SK-N-MC (cell line): ENCODE measurements at regions not wholly inside any gene's neighbourhood (a gene's known extent, or its start where the extent isn't known, plus 50 kb on each side); places are given as distances from the start of the nearest gene placed in this dataset.

ENCODE experiments used
- DNase-seq: peaks from one replicate; pipeline ENCODE4 v3.0.0-alpha.2; 2011; ENCODE audit warnings: low read depth, low spot score
- H3K27ac ChIP-seq: fragments of 200-600 bp; sonication (generic); 2 replicates; pipeline ENCODE4 v1.5.1; 2016; ENCODE audit warnings: mixed run types
- H3K36me3 ChIP-seq: fragments of 200-600 bp; sonication (generic); 2 replicates; pipeline ENCODE4 v1.6.1; 2017; ENCODE audit warnings: antibody characterized with exemption, low read length, mixed read lengths; ENCODE audit not compliant: insufficient read depth
- H3K4me3 ChIP-seq: fragments of 200-600 bp; sonication (generic); 2 replicates; pipeline ENCODE4 v1.5.1; 2016
- H3K9ac ChIP-seq: fragments of 200-600 bp; sonication (generic); 2 replicates; pipeline ENCODE4 v1.8.0; 2017; ENCODE audit warnings: mixed run types, mixed read lengths; ENCODE audit not compliant: insufficient read length
- H3K9me3 ChIP-seq: fragments of 200-600 bp; sonication (generic); 2 replicates; pipeline ENCODE4 v1.6.1; 2017; ENCODE audit warnings: low read depth, mild to moderate bottlenecking, antibody characterized with exemption, low read length, moderate library complexity, mixed read lengths
- EZH2 ChIP-seq: fragments of 200-600 bp; sonication (generic); IDR thresholded peaks from one replicate; pipeline ENCODE4 v1.6.1; 2017; ENCODE audit warnings: antibody characterized with exemption
- FOXP2 ChIP-seq: optimal IDR thresholded peaks from 2 replicates; pipeline ENCODE3; 2011; ENCODE audit warnings: mild to moderate bottlenecking, moderate library complexity; ENCODE audit not compliant: insufficient read depth; ENCODE audit errors: extremely low read length, control extremely low read depth
- POLR2AphosphoS5 ChIP-seq: IDR thresholded peaks from 2 replicates; pipeline ENCODE4 v1.6.1; 2012; ENCODE audit warnings: mild to moderate bottlenecking, low read depth, low read length, borderline replicate concordance

DNA sequence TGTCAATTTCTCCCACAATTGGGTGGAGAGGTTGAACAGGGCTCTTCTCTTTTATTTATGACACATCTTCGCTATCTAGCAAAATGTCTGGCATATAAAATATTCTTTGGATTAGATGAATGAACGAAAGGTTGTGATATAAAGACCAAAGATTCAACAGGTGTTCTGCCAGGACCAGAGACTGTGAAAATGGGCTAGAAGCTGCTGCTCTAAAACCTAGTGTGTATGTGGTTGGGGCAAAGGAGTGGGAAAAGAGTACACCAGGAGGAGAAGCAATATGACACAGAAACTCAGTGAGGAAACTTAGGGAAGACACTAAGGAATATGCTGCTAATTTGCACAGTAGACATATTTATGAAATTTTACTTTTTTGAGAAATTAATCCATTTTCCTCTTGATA, 102.0 kb upstream of the CCDC80 start:
- Histone ChIP-seq H3K9ac (no peak overlapping the region), H3K4me3 (no peak overlapping the region), H3K27ac (no peak overlapping the region), H3K36me3 (no peaks in the 10 kb centered on the region), H3K9me3 (no peaks in the 10 kb centered on the region)
- TF ChIP-seq FOXP2, result no peak
- no peak for TF ChIP-seq POLR2AphosphoS5
- no peak for TF ChIP-seq EZH2
- no peak for DNase-seq

DNA sequence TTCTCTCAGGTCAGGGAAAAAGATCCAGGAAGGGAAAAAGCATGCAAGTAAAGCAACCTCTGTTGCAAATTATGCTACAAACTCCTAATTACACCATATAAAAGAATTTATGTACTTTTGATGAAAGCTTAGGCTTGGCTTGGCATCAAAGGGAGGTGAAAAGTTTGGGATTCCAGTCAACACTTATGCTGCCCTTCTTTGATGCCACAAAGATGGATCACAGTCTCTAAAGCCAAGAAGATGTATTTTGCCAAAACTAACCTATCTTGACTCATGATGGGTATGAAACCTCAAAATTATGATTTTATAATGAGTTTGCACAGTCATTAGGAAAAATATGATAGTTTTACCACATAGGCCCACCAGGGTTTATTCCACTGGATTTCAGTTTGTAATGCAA, 101.0 kb upstream of the CCDC80 start:
- H3K9me3 ChIP-seq, result no peaks in the 10 kb centered on the region
- no peak for DNase-seq
- H3K4me3 ChIP-seq, result no peak overlapping the region
- no peak overlapping the region for H3K27ac ChIP-seq
- no peaks in the 10 kb centered on the region for H3K36me3 ChIP-seq
- no peak overlapping the region for H3K9ac ChIP-seq
- TF ChIP-seq EZH2 (no peak), FOXP2 (no peak), POLR2AphosphoS5 (no peak)

DNA sequence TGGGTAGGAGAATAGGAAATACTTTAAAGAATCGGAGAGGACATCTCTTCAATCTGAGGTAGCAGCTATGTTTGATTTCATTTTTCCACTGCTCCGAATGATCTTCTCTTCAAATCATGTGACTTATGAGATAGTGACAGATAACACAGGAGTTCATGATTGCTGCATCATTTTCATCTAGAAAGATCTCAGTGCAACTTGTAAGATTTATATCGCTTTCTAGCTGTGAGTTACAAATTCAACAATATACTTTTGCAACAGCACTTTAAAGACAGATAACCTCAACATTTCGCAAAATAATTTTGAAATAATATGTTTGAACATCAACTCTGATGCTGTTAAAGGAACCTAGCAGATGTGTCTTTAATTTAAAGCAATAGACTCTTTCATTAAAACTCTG, 99.9 kb upstream of the CCDC80 start:
- no peak for DNase-seq
- Histone ChIP-seq H3K9ac (no peak overlapping the region), H3K27ac (no peak overlapping the region), H3K4me3 (no peak overlapping the region), H3K9me3 (no peaks in the 10 kb centered on the region), H3K36me3 (no peaks in the 10 kb centered on the region)
- TF ChIP-seq EZH2 (no peak), POLR2AphosphoS5 (no peak), FOXP2 (no peak)

DNA sequence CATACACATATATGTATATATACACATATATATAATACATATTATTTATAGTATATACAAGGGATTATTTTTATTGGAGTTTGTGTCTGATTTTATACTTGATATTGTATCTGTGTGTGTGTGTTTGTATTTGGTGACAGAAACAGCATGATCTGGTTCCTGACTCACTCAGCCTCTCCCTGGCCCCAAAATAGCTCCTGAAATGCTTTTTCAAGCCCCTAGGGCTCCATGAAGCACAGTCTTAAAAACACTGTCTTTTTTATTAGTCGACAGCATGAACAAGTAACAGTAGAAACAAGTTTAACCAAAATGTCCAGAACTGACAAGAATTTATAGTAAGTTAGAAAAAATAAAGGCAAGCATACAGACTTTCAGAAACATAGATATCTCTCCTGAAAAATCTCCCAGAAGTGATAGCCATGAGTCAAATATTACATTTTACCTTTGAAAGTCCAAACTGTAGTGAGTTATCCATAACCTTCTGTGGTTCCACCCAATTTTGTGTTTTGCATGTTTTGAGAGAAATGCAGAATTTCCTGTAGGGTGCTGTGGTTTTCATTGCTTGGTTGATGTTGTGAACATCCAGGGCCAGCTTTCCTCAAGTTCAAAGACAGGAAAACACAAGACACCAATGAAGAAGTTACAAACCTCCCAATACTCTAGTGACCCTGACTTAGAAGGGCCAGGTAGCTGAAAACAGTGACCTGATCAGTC, 98.5 kb upstream of the CCDC80 start:
- H3K4me3 ChIP-seq, result no peak overlapping the region
- H3K9me3 ChIP-seq, result no peaks in the 10 kb centered on the region
- H3K9ac ChIP-seq, result no peak overlapping the region
- no peak overlapping the region for H3K27ac ChIP-seq
- DNase-seq, result no peak
- no peak for TF ChIP-seq POLR2AphosphoS5
- TF ChIP-seq FOXP2, result no peak
- TF ChIP-seq EZH2, result no peak
- no peaks in the 10 kb centered on the region for H3K36me3 ChIP-seq

DNA sequence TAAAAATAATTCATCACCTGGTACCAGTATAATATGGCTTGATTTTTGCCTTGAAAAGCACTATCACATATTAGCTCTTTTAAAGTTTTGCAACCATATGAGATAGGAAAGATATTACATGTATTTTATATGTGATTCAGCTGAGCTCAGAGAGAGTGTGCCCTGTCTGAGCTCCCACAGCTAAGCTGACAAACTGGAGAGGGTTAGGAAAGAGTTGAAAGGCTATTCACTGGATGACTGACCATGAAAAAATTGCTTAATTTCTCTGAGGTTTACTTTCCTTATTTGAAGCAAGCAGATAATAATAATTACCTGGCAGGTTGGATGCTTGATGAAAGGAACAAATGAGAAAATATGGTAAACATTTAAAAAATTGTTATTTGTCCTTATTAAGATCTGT, 97.4 kb upstream of the CCDC80 start:
- Histone ChIP-seq H3K27ac (no peak overlapping the region), H3K9me3 (no peaks in the 10 kb centered on the region), H3K9ac (no peak overlapping the region), H3K4me3 (no peak overlapping the region), H3K36me3 (no peaks in the 10 kb centered on the region)
- DNase-seq, result no peak
- no peak for TF ChIP-seq FOXP2
- no peak for TF ChIP-seq EZH2
- no peak for TF ChIP-seq POLR2AphosphoS5

DNA sequence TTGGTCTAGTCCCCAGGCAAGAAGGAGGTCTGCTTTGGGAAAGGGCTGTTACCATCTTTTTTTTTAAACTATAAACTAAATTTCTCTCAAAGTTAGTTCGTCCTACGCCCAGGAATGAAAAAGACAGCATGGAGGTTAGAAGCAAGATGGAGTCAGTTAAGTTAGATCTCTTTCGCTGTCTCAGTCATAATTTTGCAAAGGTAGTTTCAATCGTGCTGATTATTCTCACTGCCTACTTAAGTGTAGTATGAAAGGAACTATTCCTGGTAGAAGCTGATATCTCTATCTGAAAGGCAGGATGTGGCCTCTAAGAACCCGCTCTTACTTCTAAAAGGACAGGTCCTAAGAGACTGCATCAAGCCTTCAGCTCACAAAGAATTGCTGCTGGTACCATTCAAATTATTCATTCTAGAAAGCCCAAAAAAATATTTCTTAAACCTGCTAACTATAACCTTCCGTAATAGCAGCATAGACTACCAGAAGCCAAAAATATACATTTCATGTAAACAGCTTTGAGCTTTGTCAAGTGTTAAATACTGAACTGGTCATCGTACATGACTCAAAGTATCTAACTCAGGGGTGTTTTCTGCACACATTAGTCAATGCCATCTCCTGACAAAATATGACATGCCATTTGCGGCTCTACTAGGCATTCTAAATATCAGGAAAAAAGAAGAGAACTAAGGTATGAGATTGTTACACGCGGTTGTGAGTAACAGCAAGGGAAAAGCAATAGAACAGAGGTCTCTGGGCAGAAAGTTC, 96.0 kb upstream of the CCDC80 start:
- H3K9ac ChIP-seq, result no peak overlapping the region
- H3K36me3 ChIP-seq, result no peaks in the 10 kb centered on the region
- DNase-seq, result no peak
- H3K4me3 ChIP-seq, result no peak overlapping the region
- no peak overlapping the region for H3K27ac ChIP-seq
- TF ChIP-seq POLR2AphosphoS5 (no peak), FOXP2 (no peak)
- H3K9me3 ChIP-seq, result no peaks in the 10 kb centered on the region

DNA sequence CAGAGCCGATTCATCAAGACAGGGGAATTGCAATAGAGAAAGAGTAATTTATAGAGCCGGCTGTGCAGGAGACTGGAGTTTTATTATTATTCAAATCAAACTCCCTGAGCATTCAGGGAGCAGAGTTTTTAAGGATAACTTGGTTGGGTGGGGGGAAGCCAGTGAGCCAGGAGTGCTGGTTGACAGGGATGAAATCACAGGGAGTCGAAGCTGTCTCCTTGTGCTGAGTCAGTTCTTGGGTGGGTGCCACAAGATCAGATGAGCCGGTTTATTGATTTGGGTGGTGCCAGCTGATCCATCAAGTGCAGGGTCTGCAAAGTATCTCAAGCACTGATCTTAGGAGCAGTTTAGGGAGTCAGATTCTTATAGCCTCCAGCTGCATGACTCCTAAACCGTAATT, 95.4 kb upstream of the CCDC80 start:
- no peak for DNase-seq
- Histone ChIP-seq H3K9ac (no peak overlapping the region), H3K27ac (no peak overlapping the region), H3K36me3 (no peaks in the 10 kb centered on the region), H3K9me3 (no peaks in the 10 kb centered on the region), H3K4me3 (no peak overlapping the region)
- no peak for TF ChIP-seq POLR2AphosphoS5
- TF ChIP-seq FOXP2, result no peak
- TF ChIP-seq EZH2, result no peak

DNA sequence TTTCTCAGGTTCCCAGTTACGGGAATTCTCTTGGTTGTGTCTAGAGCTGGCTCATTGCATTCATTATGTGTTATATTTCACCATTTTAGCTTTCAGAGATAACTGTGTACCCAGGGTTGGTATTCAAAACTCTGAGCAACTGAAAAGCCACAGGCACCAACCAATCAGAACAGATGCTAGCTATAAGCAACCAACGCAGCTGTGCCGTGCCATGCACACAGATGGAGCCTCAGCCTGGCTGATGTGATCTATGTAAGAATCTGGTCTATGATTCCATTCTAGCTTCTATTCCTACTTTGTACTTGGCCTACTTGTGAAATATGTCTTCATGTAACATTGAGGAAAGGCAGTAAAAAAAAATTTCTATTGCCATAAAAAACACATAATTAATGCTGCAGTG, 95.0 kb upstream of the CCDC80 start:
- Histone ChIP-seq H3K9me3 (no peaks in the 10 kb centered on the region), H3K4me3 (no peak overlapping the region), H3K9ac (no peak overlapping the region), H3K36me3 (no peaks in the 10 kb centered on the region), H3K27ac (no peak overlapping the region)
- TF ChIP-seq EZH2 (no peak), POLR2AphosphoS5 (no peak), FOXP2 (no peak)
- DNase-seq, result no peak

DNA sequence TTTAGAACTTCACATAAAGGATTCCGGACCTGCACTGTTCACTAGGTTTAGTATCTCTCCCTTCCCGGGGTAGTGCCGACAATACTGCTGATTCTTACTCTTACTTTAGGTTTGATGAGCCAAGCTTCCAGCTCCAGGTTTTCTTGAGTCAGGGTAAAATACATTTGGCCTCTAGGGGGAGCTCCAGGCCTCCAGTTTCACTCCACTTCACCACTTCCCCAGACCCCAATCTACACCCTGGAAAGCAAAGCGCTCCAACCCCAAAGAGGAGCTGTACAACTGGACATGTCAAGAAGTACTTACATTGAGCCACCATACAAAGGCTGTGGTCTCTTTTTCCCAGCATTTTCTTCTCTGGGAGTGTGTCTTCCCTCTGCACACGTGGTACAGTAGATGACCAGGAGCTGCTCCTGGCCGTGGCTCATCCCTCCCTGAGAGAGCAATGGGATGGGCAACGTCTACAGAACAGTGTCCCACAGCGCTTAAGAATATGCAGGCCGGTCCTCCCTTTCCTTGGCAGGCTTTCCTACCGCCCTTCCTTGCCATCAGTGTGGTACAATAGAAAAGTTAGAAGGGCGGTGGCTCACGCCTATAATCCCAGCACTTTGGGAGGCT, 93.9 kb upstream of the CCDC80 start:
- no peaks in the 10 kb centered on the region for H3K9me3 ChIP-seq
- TF ChIP-seq FOXP2, result no peak
- TF ChIP-seq POLR2AphosphoS5, result no peak
- TF ChIP-seq EZH2, result no peak
- no peak overlapping the region for H3K9ac ChIP-seq
- peak; percentile 66 for DNase-seq
- H3K27ac ChIP-seq, result no peak overlapping the region
- no peak overlapping the region for H3K4me3 ChIP-seq
- H3K36me3 ChIP-seq, result no peaks in the 10 kb centered on the region

DNA sequence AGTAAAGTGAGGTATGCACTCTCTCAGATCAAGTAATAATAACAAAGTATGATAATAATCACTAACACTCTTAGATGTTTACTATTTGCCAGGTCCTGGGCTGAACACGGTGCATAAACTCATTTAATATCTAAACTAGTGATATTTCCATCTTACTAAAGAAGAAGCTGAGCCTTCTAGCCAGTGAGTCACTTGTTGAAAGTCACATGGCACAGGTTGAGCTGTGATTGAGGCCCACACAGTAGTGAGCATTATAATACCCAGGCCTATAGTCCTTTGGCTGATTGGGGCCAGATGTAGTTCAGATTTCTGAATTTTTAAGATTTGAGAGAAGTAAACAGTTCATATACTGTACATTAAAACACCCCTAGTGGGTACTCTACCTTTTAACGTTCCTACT, 93.2 kb upstream of the CCDC80 start:
- TF ChIP-seq EZH2, result no peak
- TF ChIP-seq POLR2AphosphoS5, result no peak
- no peak for TF ChIP-seq FOXP2
- no peaks in the 10 kb centered on the region for H3K36me3 ChIP-seq
- H3K4me3 ChIP-seq, result no peak overlapping the region
- no peaks in the 10 kb centered on the region for H3K9me3 ChIP-seq
- DNase-seq, result no peak
- H3K27ac ChIP-seq, result no peak overlapping the region
- H3K9ac ChIP-seq, result no peak overlapping the region
